ENCODE measurements at regions not wholly inside any gene's neighbourhood (a gene's known extent, or its start where the extent isn't known, plus 50 kb on each side); places are given as distances from the start of the nearest gene placed in this dataset.

DNA sequence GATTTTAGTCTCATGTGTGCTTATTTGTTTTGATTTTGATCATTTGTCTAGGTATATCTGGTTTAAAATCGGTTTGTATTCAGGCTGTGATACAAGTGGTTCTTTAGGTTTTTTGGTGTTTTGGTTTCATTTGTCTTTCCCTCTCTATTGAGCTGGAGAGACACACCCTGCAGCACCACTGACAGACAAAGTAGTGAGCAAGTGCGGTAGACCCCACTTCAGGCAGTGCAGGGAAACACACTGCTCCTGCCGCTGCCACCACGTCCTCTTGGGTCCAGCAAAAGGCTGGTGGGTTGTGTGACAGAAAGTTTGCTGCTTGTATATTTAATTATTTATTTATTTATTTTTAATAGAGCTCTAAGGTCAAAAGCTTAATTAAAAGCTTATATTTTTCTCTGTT, 801.0 kb downstream of the NR2F1-AS1 start:
- no peaks in the 10 kb centered on the region; the same call in 1 of the 2 replicates for H3K9me3 ChIP-seq
- H3K4me3 ChIP-seq = no peak overlapping the region
- DNase-seq = no peak
- no peaks in the 10 kb centered on the region for H3K27me3 ChIP-seq
- H3K36me3 ChIP-seq = no peaks in the 10 kb centered on the region

DNA sequence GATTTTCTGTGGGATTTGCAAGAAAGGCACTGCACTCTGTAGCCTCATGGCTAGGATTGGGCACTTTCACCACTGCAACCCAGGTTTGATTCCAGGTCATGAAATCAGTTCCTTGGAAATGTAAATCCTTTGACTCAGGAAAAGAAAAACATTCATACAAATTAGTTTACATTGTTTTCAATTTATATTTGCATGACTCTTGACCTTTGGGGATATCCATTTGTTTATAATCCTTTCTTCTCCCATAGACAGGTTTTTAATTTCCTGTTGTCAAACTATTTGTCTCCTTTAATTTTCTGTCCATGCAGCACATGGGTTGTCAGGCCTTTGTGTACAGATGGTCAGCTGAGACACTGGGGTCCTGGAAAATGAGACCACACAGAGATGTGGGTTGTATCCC, 801.5 kb downstream of the NR2F1-AS1 start:
- no peaks in the 10 kb centered on the region for H3K27me3 ChIP-seq
- DNase-seq = no peak
- no peaks in the 10 kb centered on the region; the same call in 1 of the 2 replicates for H3K9me3 ChIP-seq
- no peaks in the 10 kb centered on the region for H3K36me3 ChIP-seq
- no peak overlapping the region for H3K4me3 ChIP-seq

DNA sequence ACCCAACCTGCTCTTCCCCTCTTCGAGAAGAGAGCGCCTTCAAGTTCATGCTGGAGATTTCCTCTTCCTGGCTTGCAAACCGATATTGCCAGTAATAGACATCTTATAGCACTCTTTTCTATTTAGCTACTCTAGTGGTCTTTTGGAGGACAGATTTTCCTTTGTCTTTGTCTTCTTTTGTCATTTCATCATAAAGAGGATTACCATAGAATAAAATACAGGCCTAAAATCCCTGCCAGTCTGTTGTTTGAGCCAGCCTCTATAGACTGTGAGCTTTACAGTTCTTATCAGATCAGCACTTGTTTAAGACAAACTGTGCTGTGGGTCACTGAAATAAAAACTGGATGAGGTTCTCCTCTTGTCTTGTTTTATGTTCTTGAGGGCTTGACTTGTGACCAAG, 802.8 kb downstream of the NR2F1-AS1 start:
- H3K9me3 ChIP-seq = no peaks in the 10 kb centered on the region; the same call in 1 of the 2 replicates
- no peak overlapping the region for H3K4me3 ChIP-seq
- no peaks in the 10 kb centered on the region for H3K27me3 ChIP-seq
- H3K36me3 ChIP-seq = no peaks in the 10 kb centered on the region
- no peak for DNase-seq

DNA sequence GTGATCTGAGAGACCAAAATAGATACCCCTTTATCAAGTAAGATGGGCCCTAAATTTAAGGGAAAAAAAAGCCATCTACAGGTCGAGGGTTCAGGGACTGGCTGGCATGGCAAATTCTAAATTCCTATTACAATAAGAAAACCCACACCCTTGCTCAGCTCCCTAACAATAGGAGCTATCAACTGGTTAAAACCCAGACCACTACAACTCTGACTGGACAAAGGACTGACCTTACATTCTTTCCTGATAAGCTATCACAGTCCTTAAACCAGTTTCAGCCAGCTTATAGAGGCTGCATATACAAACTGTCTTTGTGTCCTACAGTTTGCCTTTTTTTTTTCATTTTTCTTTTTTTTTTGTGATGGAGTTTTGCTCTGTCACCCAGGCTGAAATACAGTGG, 803.6 kb downstream of the NR2F1-AS1 start:
- H3K4me3 ChIP-seq = no peak overlapping the region
- no peaks in the 10 kb centered on the region for H3K27me3 ChIP-seq
- H3K9me3 ChIP-seq = no peaks in the 10 kb centered on the region; the same call in 1 of the 2 replicates
- H3K36me3 ChIP-seq = no peaks in the 10 kb centered on the region
- DNase-seq = no peak

DNA sequence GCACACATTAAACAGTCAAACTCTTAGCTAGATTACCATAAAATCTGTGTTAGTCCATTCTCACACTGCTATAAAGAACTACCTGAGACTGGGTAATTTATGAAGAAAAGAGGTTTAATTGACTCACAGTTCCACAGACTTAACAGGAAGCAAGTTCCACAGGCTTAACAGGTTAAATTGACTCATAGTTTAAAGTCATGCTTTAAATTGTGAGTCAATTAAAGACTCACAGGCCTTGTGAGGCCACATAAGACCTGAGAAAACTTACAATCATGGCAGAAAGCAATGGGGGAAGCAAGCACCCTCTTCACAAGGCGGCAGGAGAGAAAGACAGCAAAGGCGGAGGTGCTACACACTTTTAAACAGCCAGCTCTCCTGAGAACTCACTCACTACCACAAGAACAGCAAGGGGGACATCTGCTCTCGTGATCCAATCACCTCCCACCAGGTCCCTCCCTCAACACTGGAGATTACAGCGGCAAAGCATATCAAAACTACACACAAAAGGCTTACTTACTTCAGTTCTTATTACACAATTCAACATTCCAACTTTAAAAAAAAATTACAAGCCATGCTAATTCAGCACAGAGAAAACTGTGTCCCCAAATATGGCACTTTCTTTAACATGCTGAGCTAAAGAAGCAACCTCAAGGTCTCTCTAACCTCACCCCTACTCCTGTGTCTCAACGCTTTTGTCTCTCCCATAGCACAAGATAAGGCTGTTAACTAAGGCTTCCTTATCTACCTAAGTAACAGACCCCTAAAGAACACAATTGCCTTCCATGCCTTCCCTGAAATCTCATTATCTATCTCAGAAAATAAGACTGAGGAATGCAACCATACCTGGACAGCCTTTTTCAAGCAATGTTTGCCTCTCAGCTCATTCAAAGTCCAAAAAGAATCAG, 805.1 kb downstream of the NR2F1-AS1 start:
- H3K4me3 ChIP-seq = no peak overlapping the region
- DNase-seq = no peak
- H3K9me3 ChIP-seq = no peaks in the 10 kb centered on the region; the same call in 1 of the 2 replicates

DNA sequence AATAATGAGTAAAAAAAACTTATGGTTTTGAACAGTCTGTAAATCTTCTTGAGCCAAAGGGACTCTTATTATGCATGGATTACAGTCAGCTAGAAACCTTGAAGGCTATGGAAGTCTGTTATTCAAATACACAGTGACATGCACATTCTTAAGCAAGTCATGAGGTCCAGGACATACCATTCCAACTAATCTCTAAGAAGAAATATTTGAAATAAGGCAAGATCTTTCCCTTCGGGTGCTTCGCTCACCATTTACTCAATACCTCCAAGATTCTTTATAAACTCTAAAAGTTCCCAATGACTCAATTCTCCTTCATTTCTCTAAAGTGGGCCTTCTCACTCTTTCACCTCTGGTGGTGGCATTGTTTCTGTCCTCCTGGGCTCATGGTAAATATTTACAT, 811.0 kb downstream of the NR2F1-AS1 start:
- H3K27me3 ChIP-seq = no peaks in the 10 kb centered on the region
- DNase-seq = no peak

More for the DNA sequence above, 805.1 kb downstream of the NR2F1-AS1 start:
- Histone ChIP-seq H3K36me3 (no peaks in the 10 kb centered on the region), H3K27me3 (no peaks in the 10 kb centered on the region)

DNA sequence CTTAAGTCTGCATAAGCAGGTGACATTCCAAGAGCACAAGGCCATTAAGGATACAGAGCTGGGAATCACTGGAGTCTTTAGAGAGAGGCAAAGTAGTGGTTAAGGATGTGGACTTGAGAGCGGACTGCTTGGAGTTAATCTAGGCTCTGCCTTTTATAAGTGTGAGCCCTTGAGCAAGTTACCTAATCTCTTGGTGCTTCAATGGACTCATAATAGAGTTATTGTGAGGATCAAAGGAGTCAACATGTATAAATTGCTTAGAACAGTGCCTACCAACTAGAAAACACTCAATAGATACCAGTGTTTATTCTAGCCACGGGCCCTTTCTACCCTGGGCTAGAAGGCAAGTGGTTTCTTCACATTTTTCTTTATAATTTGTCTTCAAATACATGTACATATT, 819.4 kb downstream of the NR2F1-AS1 start:
- Histone ChIP-seq H3K9me3 (no peaks in the 10 kb centered on the region; the same call in 1 of the 2 replicates), H3K4me3 (no peak overlapping the region), H3K27me3 (no peaks in the 10 kb centered on the region), H3K36me3 (no peaks in the 10 kb centered on the region)
- DNase-seq = no peak

More for the DNA sequence above, 811.0 kb downstream of the NR2F1-AS1 start:
- H3K36me3 ChIP-seq = no peaks in the 10 kb centered on the region
- no peak overlapping the region for H3K4me3 ChIP-seq
- no peaks in the 10 kb centered on the region; the same call in 1 of the 2 replicates for H3K9me3 ChIP-seq

DNA sequence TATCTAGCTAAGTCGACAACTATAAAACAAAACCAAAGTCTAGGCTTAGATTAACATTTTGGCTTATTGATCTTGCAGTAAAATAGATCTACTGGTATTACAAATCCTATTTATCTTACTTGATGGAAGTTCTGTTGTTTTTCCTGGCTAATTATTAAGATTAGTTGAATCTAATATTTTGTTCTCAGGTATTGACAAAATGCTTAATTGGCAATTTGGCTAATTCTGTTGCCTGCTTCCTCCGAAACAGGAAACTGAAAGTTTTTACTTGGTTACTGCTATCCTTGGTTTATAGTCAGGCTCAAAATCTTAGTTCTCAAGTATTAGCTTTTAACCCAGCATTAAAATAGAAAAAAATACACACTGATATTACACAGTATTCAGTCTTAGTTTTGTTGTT, 820.5 kb downstream of the NR2F1-AS1 start:
- H3K36me3 ChIP-seq = no peaks in the 10 kb centered on the region
- H3K27me3 ChIP-seq = no peaks in the 10 kb centered on the region
- no peak for DNase-seq
- no peak overlapping the region for H3K4me3 ChIP-seq
- no peaks in the 10 kb centered on the region; the same call in 1 of the 2 replicates for H3K9me3 ChIP-seq

DNA sequence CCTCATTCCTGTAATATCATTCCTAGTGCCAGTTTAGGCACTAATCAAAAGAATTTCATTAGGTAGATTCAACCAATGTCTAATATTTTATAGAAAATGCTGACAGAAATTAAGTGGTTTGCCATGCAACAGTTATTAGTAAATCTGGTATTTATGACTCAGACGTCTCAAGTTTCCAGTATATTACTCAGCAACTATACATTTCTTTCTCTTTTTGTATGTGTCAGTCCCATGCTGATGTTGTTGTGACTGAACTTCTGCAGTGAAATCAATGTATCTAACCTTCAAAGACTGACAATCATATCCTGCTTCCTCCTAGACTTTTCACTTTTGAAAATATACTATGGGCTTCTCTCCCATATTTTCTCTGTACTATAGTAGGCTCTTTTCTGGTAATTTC, 822.5 kb downstream of the NR2F1-AS1 start:
- no peak for DNase-seq
- no peaks in the 10 kb centered on the region for H3K36me3 ChIP-seq

DNA sequence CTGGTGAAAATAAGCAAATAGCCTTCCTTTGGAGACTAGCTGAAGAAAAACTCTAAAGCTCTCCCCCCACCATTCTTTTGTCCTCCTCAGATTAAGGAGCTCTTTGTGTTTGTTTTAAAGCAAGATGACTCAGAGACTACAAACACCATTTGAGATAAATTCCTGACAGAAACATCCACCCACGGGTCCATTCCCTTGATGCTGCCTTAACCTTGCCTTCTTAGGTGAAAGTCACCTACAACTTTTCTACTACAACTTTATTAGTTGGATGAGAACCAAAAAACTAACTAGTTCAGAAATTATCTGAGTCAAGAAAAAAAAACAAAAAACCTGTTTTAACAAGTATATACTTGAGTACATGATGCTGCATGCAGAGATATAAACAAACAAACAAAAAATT, 831.1 kb downstream of the NR2F1-AS1 start:
- DNase-seq = peak; percentile 41
- H3K36me3 ChIP-seq = no peaks in the 10 kb centered on the region

More for the DNA sequence above, 822.5 kb downstream of the NR2F1-AS1 start:
- Histone ChIP-seq H3K4me3 (no peak overlapping the region), H3K9me3 (no peaks in the 10 kb centered on the region; the same call in 1 of the 2 replicates), H3K27me3 (no peaks in the 10 kb centered on the region)

DNA sequence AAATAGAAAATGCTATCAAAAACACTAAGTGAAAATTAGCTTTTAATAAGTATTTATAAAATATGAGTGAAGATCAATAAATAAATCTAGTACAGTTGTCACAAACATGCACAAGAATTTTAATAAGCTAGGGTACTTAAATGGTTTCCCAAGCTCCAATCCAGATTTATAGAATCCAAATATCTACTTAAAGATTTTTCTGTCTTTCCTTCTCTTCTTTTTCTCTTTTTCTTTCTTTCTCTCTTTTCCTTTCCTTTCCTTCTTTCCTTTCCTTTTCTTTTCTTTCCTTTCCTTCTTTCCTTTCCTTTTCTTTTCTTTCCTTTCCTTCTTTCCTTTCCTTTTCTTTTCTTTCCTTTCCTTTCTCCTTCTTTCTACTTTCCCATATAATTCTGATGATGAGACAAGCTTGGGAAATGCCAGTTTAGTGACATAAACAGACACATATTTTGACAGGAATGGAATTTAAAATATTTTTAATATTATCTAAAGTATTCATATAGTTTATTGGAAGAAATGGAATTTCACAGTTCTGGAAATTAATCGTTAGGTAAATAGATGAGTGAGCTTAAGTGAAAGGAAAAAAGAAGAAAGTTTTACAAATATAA, 832.8 kb downstream of the NR2F1-AS1 start:
- Histone ChIP-seq H3K36me3 (no peaks in the 10 kb centered on the region), H3K9me3 (no peaks in the 10 kb centered on the region; the same call in 1 of the 2 replicates), H3K4me3 (no peak overlapping the region), H3K27me3 (no peaks in the 10 kb centered on the region)
- DNase-seq = no peak

More for the DNA sequence above, 831.1 kb downstream of the NR2F1-AS1 start:
- no peaks in the 10 kb centered on the region for H3K27me3 ChIP-seq
- H3K4me3 ChIP-seq = no peak overlapping the region
- no peaks in the 10 kb centered on the region; the same call in 1 of the 2 replicates for H3K9me3 ChIP-seq

DNA sequence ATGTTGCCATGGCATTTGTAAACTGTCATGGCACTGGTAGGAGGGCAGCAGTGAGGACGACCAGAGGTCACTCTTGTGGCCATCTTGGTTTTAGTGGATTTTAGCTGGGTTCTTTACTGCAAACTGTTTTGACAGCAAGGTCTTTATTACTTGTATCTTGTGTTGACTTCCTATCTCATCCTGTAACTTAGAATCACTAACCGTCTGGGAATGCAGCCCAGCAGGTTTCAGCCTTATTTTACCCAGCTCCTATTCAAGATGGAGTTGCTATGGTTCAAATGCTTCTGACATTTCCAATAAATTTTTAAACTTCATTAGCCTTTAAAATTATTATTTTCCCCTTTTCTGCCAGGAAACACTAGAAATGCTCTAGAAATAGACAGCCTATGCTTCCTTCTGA, 839.1 kb downstream of the NR2F1-AS1 start:
- DNase-seq = no peak
- H3K27me3 ChIP-seq = no peaks in the 10 kb centered on the region
- H3K36me3 ChIP-seq = no peaks in the 10 kb centered on the region
- H3K9me3 ChIP-seq = peaks cover 3% of the 10 kb centered on the region; the same call in 1 of the 2 replicates
- H3K4me3 ChIP-seq = no peak overlapping the region

DNA sequence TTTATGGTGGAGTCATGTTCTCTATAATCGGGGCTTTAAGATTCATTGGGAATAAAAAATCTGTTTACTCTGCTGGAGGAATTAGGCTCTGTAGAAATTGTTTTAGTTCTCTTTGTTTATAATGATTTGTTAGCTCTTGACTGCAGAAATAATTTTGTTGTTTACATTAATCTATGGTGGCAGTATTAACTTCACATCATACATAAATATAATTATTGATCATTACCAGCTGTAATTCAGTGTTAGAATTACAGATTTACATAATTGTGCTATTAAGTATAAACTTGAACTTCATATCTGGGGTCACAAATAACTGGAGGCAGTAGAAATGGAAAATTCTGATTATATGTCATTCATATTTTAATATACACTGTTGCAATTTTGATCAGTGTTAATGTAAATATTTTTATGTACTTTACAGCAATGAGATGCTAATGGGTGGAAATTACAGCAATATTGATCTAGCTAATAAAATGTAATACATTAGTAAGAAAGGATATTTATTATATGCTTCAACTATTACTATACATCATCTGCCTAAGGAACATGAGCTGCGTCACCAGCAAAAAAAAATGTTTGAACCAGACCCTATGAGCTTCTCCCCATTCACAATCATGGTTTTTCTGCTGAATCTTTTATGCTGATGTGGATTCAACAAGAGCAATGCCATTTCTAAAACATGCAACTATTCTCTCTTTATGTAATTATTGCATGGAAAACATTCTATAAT, 846.6 kb downstream of the NR2F1-AS1 start:
- DNase-seq = no peak
- Histone ChIP-seq H3K4me3 (no peak overlapping the region), H3K36me3 (no peaks in the 10 kb centered on the region)

DNA sequence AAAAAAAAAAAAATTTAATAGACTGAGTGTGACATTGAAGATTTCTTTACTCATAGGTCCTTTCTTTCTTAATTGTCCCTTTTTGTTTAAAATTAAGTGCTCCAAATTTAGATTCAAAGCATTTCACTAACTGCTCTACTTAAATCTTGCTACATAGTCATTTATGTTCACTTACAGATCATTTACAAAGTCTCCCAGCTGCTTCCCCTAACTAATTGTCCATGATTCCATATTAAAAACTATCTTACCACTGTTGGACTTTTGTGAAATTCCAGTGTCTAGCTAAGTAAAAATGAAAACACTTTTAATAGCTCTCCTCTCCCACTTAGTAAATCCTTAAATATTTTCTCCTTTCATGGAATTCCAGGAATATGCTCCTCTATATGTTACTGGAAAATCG, 850.5 kb downstream of the NR2F1-AS1 start:
- no peak overlapping the region for H3K4me3 ChIP-seq
- DNase-seq = no peak
- no peaks in the 10 kb centered on the region for H3K27me3 ChIP-seq
- H3K36me3 ChIP-seq = no peaks in the 10 kb centered on the region
- no peaks in the 10 kb centered on the region for H3K9me3 ChIP-seq

More for the DNA sequence above, 846.6 kb downstream of the NR2F1-AS1 start:
- Histone ChIP-seq H3K27me3 (no peaks in the 10 kb centered on the region), H3K9me3 (peaks cover 8% of the 10 kb centered on the region)

DNA sequence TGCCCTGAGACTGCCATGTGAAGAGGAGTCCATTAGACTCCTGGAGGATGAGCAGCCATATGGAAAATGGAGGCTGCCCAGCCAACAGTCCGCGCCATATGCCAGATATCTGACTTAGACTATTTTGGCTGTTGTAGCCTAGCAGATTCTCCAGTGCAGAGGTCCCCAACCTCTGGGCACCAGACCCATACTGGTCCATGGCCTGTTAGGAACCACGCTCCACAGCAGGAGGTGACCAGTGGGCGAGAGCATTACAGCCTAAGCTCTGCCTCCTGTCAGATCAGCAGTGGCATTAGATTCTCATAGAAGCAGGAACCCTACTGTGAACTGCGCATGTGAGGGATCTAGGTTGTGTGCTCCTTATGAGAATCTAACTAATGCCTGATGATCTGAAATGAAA, 851.9 kb downstream of the NR2F1-AS1 start:
- no peaks in the 10 kb centered on the region for H3K27me3 ChIP-seq
- no peaks in the 10 kb centered on the region for H3K9me3 ChIP-seq
- no peaks in the 10 kb centered on the region for H3K36me3 ChIP-seq
- no peak overlapping the region for H3K4me3 ChIP-seq
- DNase-seq = no peak

DNA sequence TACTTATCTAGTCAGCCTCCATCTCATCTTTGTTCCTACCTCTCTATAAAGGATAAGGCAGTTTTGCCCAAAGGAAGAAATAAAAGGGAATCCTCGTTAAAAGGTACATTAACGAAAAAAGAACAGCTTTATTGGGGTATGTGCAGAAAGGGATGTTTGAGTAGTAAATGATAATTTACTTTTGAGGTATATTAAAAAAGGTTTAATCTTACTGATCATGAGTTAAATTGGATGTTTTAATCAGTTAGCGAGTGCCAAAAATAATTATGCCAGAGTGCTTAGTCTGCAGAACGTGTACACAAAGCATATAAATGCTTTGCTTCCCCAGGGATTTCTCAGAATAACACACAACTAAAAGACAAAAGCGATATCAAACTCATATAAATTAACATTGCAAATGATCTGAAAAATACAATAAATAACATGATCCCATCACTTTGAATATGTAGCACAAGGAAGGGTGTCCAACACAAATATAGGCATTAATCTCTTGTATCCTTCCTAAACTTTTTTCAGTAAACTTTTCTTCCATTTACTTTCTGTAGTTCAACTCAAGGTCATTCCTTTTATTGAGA, 865.0 kb downstream of the NR2F1-AS1 start:
- no peak overlapping the region for H3K4me3 ChIP-seq
- no peak for DNase-seq
- no peaks in the 10 kb centered on the region for H3K9me3 ChIP-seq
- H3K36me3 ChIP-seq = no peaks in the 10 kb centered on the region
- no peaks in the 10 kb centered on the region for H3K27me3 ChIP-seq

DNA sequence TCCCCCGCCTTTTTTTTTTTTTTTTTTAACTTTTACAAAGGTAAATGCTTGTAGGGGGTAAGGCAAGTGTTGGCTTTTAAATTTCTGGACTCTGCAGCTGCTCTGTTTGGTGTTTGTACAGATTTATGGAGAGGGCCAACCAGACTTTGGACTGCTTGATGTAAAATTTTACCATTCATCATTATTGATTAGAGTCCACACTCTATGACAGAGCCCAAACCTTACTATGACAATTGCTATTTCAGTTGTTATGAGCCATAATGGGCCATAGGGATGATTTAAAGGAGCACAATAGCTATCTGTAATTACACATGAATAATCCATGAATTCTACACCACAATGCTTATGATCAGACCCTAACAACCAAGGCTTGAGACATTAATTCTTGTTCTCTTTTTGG, 867.2 kb downstream of the NR2F1-AS1 start:
- H3K27me3 ChIP-seq = no peaks in the 10 kb centered on the region

More for the DNA sequence above, 867.2 kb downstream of the NR2F1-AS1 start:
- H3K4me3 ChIP-seq = no peak overlapping the region
- DNase-seq = no peak
- H3K9me3 ChIP-seq = no peaks in the 10 kb centered on the region
- H3K36me3 ChIP-seq = no peaks in the 10 kb centered on the region
